B cell (primary cell): ENCODE measurements at regions not wholly inside any gene's neighbourhood (a gene's known extent, or its start where the extent isn't known, plus 50 kb on each side); places are given as distances from the start of the nearest gene placed in this dataset.

Source experiments
- ATAC-seq: fragments of 200-7000 bp; cut with Tn5 transposase; one replicate; pipeline ENCODE4 v1.10.0; 2021; ENCODE audit warnings: low read depth, mild to moderate bottlenecking, moderate number of reproducible peaks, moderate library complexity
- CTCF ChIA-PET: fragments of 350-600 bp; sonication (Branson Sonifier 250); formaldehyde crosslinking; loops from one replicate; lab custom pipeline; 2021; ENCODE audit warnings: antibody characterized with exemption, inconsistent platforms; lab: Charles Lee
- POLR2A ChIA-PET: fragments of 350-600 bp; sonication (Branson Sonifier 250); formaldehyde crosslinking; loops from one replicate; lab custom pipeline; 2021; ENCODE audit warnings: antibody characterized with exemption; lab: Charles Lee
- DNase-seq: peaks from one replicate; pipeline ENCODE4 v3.0.0; 2013
- H2AFZ ChIP-seq: 2 replicates; pipeline ENCODE4 v1.6.1; 2012; ENCODE audit warnings: mild to moderate bottlenecking, low read depth, low read length; ENCODE audit not compliant: insufficient read depth, poor library complexity, severe bottlenecking
- H3K27ac ChIP-seq, 2 donors: 1 replicate in 1 of 2; 2 replicates in 1 of 2; pipeline ENCODE4 v1.5.1; 2012 to 2013; ENCODE audit warnings: low read length in 2 of 2, mild to moderate bottlenecking in 2 of 2, moderate library complexity in 1 of 2
- H3K27me3 ChIP-seq, 4 experiments: fragments of 200-600 bp in 1 of 4; sonication (generic) in 1 of 4; replicated peaks in 1 of 4; 1 replicate in 2 of 4; 2 replicates in 2 of 4; pipeline versions ENCODE4 v1.6.1 to v1.7.0; 2013 to 2016; ENCODE audit warnings: low read length in 3 of 4, mild to moderate bottlenecking in 2 of 4, mixed read lengths in 1 of 4, moderate library complexity in 1 of 4; ENCODE audit not compliant: insufficient read depth in 4 of 4, control insufficient read depth in 3 of 4; ENCODE audit errors: control extremely low read depth in 1 of 4
- H3K36me3 ChIP-seq, 2 experiments: replicated peaks in 1 of 2; 1 replicate in 1 of 2; 2 replicates in 1 of 2; pipeline versions ENCODE4 v1.6.1 to v1.7.1; 2013; ENCODE audit warnings: low read length in 1 of 2; ENCODE audit not compliant: insufficient read depth in 2 of 2, control insufficient read depth in 1 of 2; ENCODE audit errors: control extremely low read depth in 1 of 2, extremely low read depth in 1 of 2
- H3K4me1 ChIP-seq, 2 donors: fragments of 200-600 bp in 1 of 2; sonication (generic) in 1 of 2; 1 replicate in 1 of 2; 2 replicates in 1 of 2; pipeline versions ENCODE4 v1.5.1 to v1.6.1; 2013 to 2017; ENCODE audit warnings: low read length in 2 of 2; ENCODE audit not compliant: control insufficient read depth in 2 of 2, insufficient read depth in 2 of 2
- H3K4me2 ChIP-seq: replicated peaks from 2 replicates; pipeline ENCODE3; 2012; ENCODE audit warnings: mild to moderate bottlenecking, low read depth, low read length; ENCODE audit not compliant: poor library complexity, severe bottlenecking
- H3K4me3 ChIP-seq, 5 experiments: fragments of 200-600 bp in 1 of 5; sonication (generic) in 1 of 5; 1 replicate in 3 of 5; 2 replicates in 2 of 5; pipeline versions ENCODE4 v1.5.1 to v1.7.0; 2011 to 2016; ENCODE audit warnings: low read length in 4 of 5, mild to moderate bottlenecking in 4 of 5, low read depth in 2 of 5, control low read depth in 1 of 5, moderate library complexity in 1 of 5; ENCODE audit not compliant: insufficient read depth in 1 of 5; ENCODE audit errors: control extremely low read depth in 1 of 5, extremely low read depth in 1 of 5
- H3K79me2 ChIP-seq: fragments of 200-600 bp; sonication (generic); one replicate; pipeline ENCODE4 v1.6.0; 2016; ENCODE audit warnings: low read length; ENCODE audit not compliant: control insufficient read depth, insufficient read depth
- H3K9ac ChIP-seq: fragments of 200-600 bp; sonication (generic); 2 replicates; pipeline ENCODE4 v1.6.1; 2017; ENCODE audit warnings: mild to moderate bottlenecking, low read length, moderate library complexity
- H3K9me3 ChIP-seq, 3 donors: one replicate each; pipeline versions ENCODE4 v1.6.1 to v1.7.1; 2013; ENCODE audit warnings: low read length in 2 of 3; ENCODE audit not compliant: control insufficient read depth in 2 of 3, insufficient read depth in 1 of 3; ENCODE audit errors: control extremely low read depth in 1 of 3
- H4K20me1 ChIP-seq: 2 replicates; pipeline ENCODE4 v1.6.0; 2012; ENCODE audit warnings: mild to moderate bottlenecking, low read length; ENCODE audit not compliant: insufficient read depth, control insufficient read depth, poor library complexity, severe bottlenecking
- H3K27ac Mint-ChIP-seq: one replicate; pipeline ENCODE4 v1.8.0; 2021; ENCODE audit warnings: mixed read lengths
- H3K27me3 Mint-ChIP-seq: one replicate; pipeline ENCODE4 v1.8.0; 2021; ENCODE audit warnings: mixed read lengths
- H3K4me1 Mint-ChIP-seq: one replicate; pipeline ENCODE4 v1.8.0; 2021; ENCODE audit warnings: mixed read lengths
- H3K4me3 Mint-ChIP-seq: one replicate; pipeline ENCODE4 v1.8.0; 2021; ENCODE audit warnings: mixed read lengths
- H3K9me3 Mint-ChIP-seq: one replicate; pipeline ENCODE4 v1.8.0; 2022; ENCODE audit warnings: mixed read lengths; ENCODE audit not compliant: insufficient read depth
- CTCF ChIP-seq: fragments of 200-600 bp; IDR thresholded peaks from one replicate; pipeline ENCODE4 v1.8.0; 2022; ENCODE audit warnings: antibody characterized with exemption, mild to moderate bottlenecking
- EZH2 ChIP-seq: IDR thresholded peaks from 2 replicates; pipeline ENCODE4 v1.6.1; 2012; ENCODE audit warnings: borderline replicate concordance, low read depth, mild to moderate bottlenecking, moderate library complexity, low read length; ENCODE audit not compliant: insufficient read depth, poor library complexity, severe bottlenecking
- WGBS: methylation state at CpG from one replicate; pipeline ENCODE4 v1.1.5; 2013; ENCODE audit warnings: missing lambda C conversion rate; ENCODE audit not compliant: insufficient coverage; 5-methylcytosine and 5-hydroxymethylcytosine counted together
- intact Hi-C: fragments of 100-400 bp; cut with micrococcal nuclease; formaldehyde crosslinking; loops from one replicate; pipeline ENCODE4 v1.10.0; 2022

- peaks cover 4% of the 10 kb centered on the region for H3K9me3 Mint-ChIP-seq
- POLR2A ChIA-PET = no interaction called here
- no peak overlapping the region for H2AFZ ChIP-seq
- TF ChIP-seq CTCF = no peak
- TF ChIP-seq EZH2 = no peak
- peak overlapping the region; percentile 2 for H3K27ac Mint-ChIP-seq
- no peaks in the 10 kb centered on the region for H3K79me2 ChIP-seq
- 100% methylated on average over 1 of the region's 5 CpGs for WGBS
- no peaks in the 10 kb centered on the region for H4K20me1 ChIP-seq
- peaks cover 19% of the 10 kb centered on the region in 2 donors for H3K4me1 ChIP-seq
- no peaks in the 10 kb centered on the region for H3K27me3 Mint-ChIP-seq
- ATAC-seq = no peak
- H3K4me3 Mint-ChIP-seq = no peak overlapping the region
- H3K36me3 ChIP-seq = no peaks in the 10 kb centered on the region
- no peak overlapping the region for H3K27ac ChIP-seq
- H3K27me3 ChIP-seq = no peaks in the 10 kb centered on the region
- no peak overlapping the region for H3K4me2 ChIP-seq
- H3K4me3 ChIP-seq = no peak overlapping the region
- peaks cover 48% of the 10 kb centered on the region for H3K4me1 Mint-ChIP-seq
- CTCF ChIA-PET = interaction anchor here (1.4 kb wide), 1 partner anchor 353 kb away, joined by 3 read pairs; no protein-coding TSS in a partner anchor
- H3K9ac ChIP-seq = no peak overlapping the region
- intact Hi-C loops = no loop called here
- DNase-seq = no peak
- H3K9me3 ChIP-seq = peaks cover 0 to 4% (median 0%) of the 10 kb centered on the region in 3 donors
These were observed 305.9 kb upstream of the AMIGO2 start for GRCh38 chr12:47385653-47386052.

- Histone ChIP-seq H3K4me1 (peaks cover 21 to 22% of the 10 kb centered on the region in 2 donors), H4K20me1 (no peaks in the 10 kb centered on the region), H3K36me3 (no peaks in the 10 kb centered on the region), H3K9me3 (peaks cover 0 to 4% (median 0%) of the 10 kb centered on the region in 3 donors), H3K4me2 (no peak overlapping the region), H2AFZ (peak overlapping the region; percentile 17), H3K4me3 (no peak overlapping the region), H3K79me2 (no peaks in the 10 kb centered on the region), H3K27ac (no peak overlapping the region), H3K9ac (no peak overlapping the region), H3K27me3 (no peaks in the 10 kb centered on the region)
- TF ChIP-seq EZH2 (no peak), CTCF (no peak)
- H3K27me3 Mint-ChIP-seq = no peaks in the 10 kb centered on the region
- POLR2A ChIA-PET = interaction anchor here (1.7 kb wide), 1 partner anchor 13 kb away, joined by 4 read pairs; no protein-coding TSS in a partner anchor
- H3K4me1 Mint-ChIP-seq = peaks cover 50% of the 10 kb centered on the region
- 70% methylated on average over 3 of the region's 4 CpGs for WGBS
- no peak for ATAC-seq
- intact Hi-C loops = no loop called here
- CTCF ChIA-PET = interaction anchor here (0.7 to 6.1 kb wide), 4 partner anchors 12 to 313 kb away, joined by 3 to 49 read pairs (median 4); no protein-coding TSS in a partner anchor
- H3K9me3 Mint-ChIP-seq = peaks cover 4% of the 10 kb centered on the region
- H3K27ac Mint-ChIP-seq = peak overlapping the region; percentile 42
- peak overlapping the region; percentile 30 for H3K4me3 Mint-ChIP-seq
- no peak for DNase-seq
These were observed 304.2 kb upstream of the AMIGO2 start for GRCh38 chr12:47383942-47384341.
